AG08395 (cell line): ENCODE measurements at regions not wholly inside any gene's neighbourhood (a gene's known extent, or its start where the extent isn't known, plus 50 kb on each side); places are given as distances from the start of the nearest gene placed in this dataset.

Experiments
- DNase-seq: peaks from one replicate; pipeline ENCODE4 v3.0.0; 2012; ENCODE audit warnings: mixed read lengths, low spot score

DNA sequence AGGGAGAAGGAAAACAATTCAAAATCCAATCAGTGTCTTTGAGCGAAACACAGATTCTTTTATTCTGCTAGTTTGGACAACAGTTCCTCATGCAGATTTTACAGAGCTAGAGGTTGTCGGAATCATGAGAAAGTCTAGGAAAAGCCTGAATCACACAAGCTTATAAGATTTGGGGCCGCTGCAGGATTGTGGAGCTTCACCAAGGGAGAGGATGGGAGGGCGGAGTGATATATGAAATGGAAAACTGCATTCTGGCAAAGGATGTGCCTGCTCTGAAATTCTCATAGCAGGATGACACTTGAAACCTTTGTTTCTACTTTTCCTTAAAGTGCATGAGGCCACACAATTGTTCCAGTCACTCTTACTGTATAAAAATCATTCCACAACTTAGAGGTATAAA is 134.3 kb downstream of the OR2K2 start:
- DNase-seq: no peak

- DNase-seq: no peak
Measured at GRCh38 chr9:111193095-111193494, 136.9 kb downstream of the OR2K2 start.

DNA sequence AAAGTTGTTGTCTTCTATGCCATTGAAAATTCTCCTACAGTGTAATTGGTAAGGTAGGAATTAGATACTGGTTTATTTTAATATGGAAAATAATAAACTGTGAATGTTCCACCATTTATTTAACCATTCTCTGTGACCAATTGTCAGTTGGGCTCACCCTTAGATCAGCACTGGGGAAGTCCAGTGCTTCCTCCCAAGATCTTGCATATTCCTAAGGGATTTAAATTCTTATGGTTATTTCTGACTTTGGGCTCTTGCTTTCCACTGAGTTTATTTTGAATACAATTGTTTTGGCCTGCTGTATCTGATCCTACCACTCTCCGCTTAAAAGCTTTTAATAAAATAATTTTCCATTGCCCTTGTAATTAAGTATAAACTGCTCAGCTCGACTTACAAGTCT is 137.4 kb downstream of the OR2K2 start:
- no peak for DNase-seq

GRCh38 chr9:111190347-111190746 is 139.7 kb downstream of the OR2K2 start:
- no peak for DNase-seq

DNA sequence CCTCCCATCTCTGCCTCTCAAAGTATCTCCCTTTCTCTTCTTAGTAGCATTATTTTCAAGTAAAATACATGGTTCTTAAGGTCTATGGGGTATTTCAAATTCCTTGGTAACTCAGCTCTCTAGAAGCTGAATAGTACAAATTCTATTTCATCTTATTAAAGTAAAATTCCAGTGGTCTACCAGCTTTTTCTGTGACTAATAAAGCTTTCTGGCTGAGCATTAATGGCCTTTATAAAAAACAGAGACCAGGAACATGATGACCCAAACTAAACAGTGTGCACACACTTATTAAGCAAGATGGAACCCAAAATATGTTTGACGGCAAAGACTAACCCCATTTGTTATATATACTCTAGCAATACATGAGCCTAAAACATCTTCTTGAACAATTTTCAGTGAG is 142.6 kb downstream of the OR2K2 start:
- no peak for DNase-seq

- no peak for DNase-seq
Measured at GRCh38 chr9:111186021-111186530, 143.9 kb downstream of the OR2K2 start.

GRCh38 chr9:111180811-111181210 is 142.5 kb upstream of the LPAR1 start:
- no peak for DNase-seq

- no peak for DNase-seq
Measured at GRCh38 chr9:111179577-111179976, 141.3 kb upstream of the LPAR1 start.

- DNase-seq: peak; percentile 43
Measured at GRCh38 chr9:111178331-111179055, 140.2 kb upstream of the LPAR1 start.

- no peak for DNase-seq
Measured at GRCh38 chr9:111176511-111176910, 138.2 kb upstream of the LPAR1 start.

GRCh38 chr9:111175350-111175749 is 137.1 kb upstream of the LPAR1 start:
- DNase-seq: no peak

DNA sequence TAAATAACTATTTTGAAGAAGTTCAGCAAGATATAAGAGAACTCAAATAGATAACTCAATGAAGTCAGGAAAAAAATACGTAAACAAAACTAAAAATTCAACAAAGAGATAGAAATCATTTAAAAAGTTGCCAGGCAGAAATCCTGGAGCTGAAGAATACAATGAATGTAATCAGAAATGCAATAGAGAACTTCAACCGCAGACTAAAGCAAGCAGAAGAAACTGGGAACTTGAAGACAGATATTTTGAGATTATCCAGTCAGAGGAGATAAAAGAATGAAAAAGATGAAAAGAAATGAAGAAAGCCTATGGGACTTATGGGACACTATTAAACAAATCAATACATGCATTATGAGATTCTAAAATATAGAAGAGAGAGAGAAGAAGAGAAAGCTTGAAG is 129.1 kb upstream of the LPAR1 start:
- DNase-seq: no peak

- peak; percentile 17 for DNase-seq
Measured at GRCh38 chr9:111163716-111164389, 125.6 kb upstream of the LPAR1 start.

- DNase-seq: no peak
Measured at GRCh38 chr9:111162026-111162425, 123.8 kb upstream of the LPAR1 start.

- peak; percentile 73 for DNase-seq
Measured at GRCh38 chr9:111161015-111161415, 122.7 kb upstream of the LPAR1 start.

DNA sequence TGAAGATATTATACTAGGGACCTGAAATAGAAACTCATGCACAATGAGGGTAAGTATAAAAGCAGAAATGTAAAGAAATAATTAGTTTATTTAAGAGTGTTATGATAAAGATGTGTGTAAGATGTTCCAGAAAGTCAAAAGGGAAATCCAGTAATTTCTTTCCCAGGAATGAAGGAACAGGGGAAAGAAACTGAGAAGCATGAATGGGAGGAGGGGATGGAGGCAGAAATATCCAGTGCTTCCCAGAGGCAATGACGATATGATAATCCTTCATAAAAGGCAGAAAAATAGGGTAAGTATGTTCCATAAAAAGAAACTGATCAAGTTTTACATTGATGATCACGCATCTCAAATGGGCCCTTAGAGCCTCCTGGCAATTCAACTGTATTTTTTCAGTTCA is 120.7 kb upstream of the LPAR1 start:
- no peak for DNase-seq

DNA sequence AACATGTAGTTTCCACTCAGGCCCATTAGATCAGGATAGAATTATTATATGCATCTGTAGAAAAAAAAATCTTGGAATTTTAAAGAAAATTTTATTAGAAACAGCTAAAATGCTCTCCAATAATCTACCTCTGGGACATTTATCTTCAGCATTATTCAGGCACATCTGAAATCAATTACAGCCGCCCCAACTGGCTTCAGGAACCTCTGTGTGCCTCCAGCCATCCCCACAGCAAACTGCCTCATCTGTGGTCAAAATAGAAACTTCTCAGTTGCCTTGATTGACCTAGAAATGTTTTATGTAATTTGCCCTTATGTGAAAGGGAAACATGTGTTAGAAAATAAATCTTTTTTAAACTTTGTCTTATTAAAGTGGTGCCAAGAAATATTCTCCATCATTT is 120.1 kb upstream of the LPAR1 start:
- DNase-seq: peak; percentile 66

- peak; percentile 4 for DNase-seq
Measured at GRCh38 chr9:111154081-111154562, 115.9 kb upstream of the LPAR1 start.

- no peak for DNase-seq
Measured at GRCh38 chr9:111152614-111153406, 114.5 kb upstream of the LPAR1 start.

DNA sequence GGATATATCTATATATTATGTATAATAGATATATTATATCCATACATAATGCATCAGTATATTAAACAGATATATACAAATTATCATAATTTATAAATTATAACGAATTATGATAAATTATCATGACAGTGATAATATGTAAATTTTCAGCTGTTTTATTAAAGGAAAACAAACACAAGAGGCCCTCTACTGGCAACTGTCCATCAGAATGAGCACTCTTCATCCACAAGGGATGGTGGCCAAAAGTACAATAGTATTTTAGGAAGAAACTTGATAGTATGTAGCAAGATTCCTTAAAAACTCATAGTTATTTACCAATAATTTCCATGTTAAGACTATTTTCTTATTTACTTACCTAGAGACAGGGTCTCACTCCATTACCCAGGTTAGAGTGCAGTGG is 113.3 kb upstream of the LPAR1 start:
- no peak for DNase-seq

DNA sequence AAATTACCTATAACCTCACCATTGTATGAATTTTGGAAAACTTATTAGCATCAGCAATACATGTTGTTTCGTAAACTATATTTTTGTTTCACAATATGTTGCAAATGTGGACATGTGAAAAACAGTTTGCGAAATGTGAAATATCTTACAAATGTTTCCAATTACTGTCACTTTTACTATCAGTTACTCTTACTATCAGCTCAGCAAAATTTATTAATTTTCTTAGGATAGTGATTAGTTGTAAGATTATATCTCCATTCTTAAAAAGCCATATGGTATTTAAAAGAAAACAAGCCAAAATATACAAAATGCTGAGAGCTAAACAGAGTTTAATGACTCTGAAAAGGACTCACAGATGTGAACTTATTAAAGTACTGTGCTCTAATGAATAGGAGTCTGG is 111.9 kb upstream of the LPAR1 start:
- DNase-seq: no peak

DNA sequence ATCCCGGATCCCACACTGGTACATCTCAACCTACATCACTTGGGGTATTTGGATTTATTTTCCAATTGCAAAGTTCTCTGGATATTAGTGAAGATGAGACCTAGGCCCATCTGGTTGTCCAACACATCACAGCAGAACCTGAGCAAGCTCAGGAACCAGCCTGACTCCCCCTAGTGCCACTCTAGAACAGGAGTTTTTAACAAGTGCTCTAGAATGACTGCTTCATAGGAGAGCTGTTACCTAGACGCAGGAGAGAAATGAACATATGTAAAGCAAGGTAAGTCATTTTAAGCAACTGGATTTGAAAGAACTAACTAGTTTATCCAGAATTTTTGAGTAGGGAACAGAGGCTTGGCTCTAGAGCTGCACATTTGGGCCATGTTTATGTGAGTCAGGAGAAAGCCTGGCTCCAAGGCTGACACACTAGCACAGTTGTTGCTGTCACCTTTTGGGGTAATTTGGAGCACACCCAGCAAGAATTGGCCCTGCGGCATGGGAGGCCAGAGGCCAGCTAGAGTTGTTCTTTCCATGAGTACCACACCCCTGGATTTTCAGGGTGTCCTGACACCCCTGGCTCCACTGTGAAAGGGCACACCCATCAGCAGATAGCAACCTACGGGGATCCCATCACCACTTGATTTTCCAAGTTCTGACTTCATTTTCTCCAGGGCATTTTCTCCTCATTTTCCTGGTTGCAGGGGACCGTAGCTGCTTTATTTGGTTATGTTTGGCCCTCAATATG is 110.9 kb upstream of the LPAR1 start:
- DNase-seq: no peak
